ENCODE measurements at regions not wholly inside any gene's neighbourhood (a gene's known extent, or its start where the extent isn't known, plus 50 kb on each side); places are given as distances from the start of the nearest gene placed in this dataset.
"Not testable (repeated sequence)": the region's sequence is repeated elsewhere in the genome, so short reads cannot be mapped to it uniquely, and the experiment has no call there.

GRCh38 chr11:45431046-45432018, 145.2 kb upstream of the SYT13 start:
- no peak for DNase-seq

GRCh38 chr11:45430361-45430760, 144.2 kb upstream of the SYT13 start:
- DNase-seq = no peak

- no peak for DNase-seq
Observed at GRCh38 chr11:45429719-45430118, 143.6 kb upstream of the SYT13 start.

- no peak for DNase-seq
Observed at GRCh38 chr11:45428541-45429230, 142.5 kb upstream of the SYT13 start.

GRCh38 chr11:45428116-45428515, 142.0 kb upstream of the SYT13 start:
- no peak for DNase-seq

GRCh38 chr11:45424411-45425180, 138.5 kb upstream of the SYT13 start:
- DNase-seq = no peak

- DNase-seq = no peak
Observed at GRCh38 chr11:45423475-45424120, 137.5 kb upstream of the SYT13 start.

- DNase-seq = no peak
Observed at GRCh38 chr11:45423036-45423435, 136.9 kb upstream of the SYT13 start.

GRCh38 chr11:45414088-45414487, 127.9 kb upstream of the SYT13 start:
- no peak for DNase-seq

GRCh38 chr11:45413156-45413858, 127.2 kb upstream of the SYT13 start:
- DNase-seq = no peak

- no peak for DNase-seq
Observed at GRCh38 chr11:45412521-45412920, 126.4 kb upstream of the SYT13 start.

- DNase-seq = no peak
Observed at GRCh38 chr11:45412051-45412471, 125.9 kb upstream of the SYT13 start.

GRCh38 chr11:45411228-45411946, 125.2 kb upstream of the SYT13 start:
- no peak for DNase-seq

- no peak for DNase-seq
Observed at GRCh38 chr11:45410391-45411227, 124.5 kb upstream of the SYT13 start.

- no peak for DNase-seq
Observed at GRCh38 chr11:45409587-45409986, 123.4 kb upstream of the SYT13 start.

GRCh38 chr11:45407226-45407625, 121.1 kb upstream of the SYT13 start:
- DNase-seq = no peak

- DNase-seq = no peak
Observed at GRCh38 chr11:45405916-45406670, 120.0 kb upstream of the SYT13 start.

GRCh38 chr11:45403521-45403920, 117.4 kb upstream of the SYT13 start:
- not testable (repeated sequence) for DNase-seq

GRCh38 chr11:45402049-45402630, 116.0 kb upstream of the SYT13 start:
- no peak for DNase-seq

Measured in NCI-H146 (cell line).